HCT116 (cell line): ENCODE measurements at regions not wholly inside any gene's neighbourhood (a gene's known extent, or its start where the extent isn't known, plus 50 kb on each side); places are given as distances from the start of the nearest gene placed in this dataset.

ENCODE experiments used
- ATAC-seq: fragments of 200-7000 bp; cut with Tn5 transposase; 2 replicates; pipeline ENCODE4 v1.9.1; 2020; ENCODE audit warnings: mild to moderate bottlenecking, moderate library complexity
- BruUV-seq: library from RNA; stranded (reverse); fragments of 400-500 nt; replicated peaks from 2 replicates; lab custom pipeline; 2021; lab: Mats Ljungman, UMichigan
- CTCF ChIA-PET: fragments of 300-600 bp; sonication (Branson Sonifier 250); formaldehyde crosslinking; loops from one replicate; lab custom pipeline; 2021; ENCODE audit warnings: antibody characterized with exemption; lab: Charles Lee
- POLR2A ChIA-PET: fragments of 300-600, 350-600 bp; sonication (Branson Sonifier 250); formaldehyde crosslinking; loops from one replicate; lab custom pipeline; 2021; ENCODE audit warnings: antibody characterized with exemption; lab: Charles Lee
- RAD21 ChIA-PET, 2 experiments: fragments of 300-600 bp; sonication (Branson Sonifier 250); formaldehyde crosslinking; loops; one replicate each; lab custom pipeline; 2023; ENCODE audit warnings: low total read pairs in 2 of 2; ENCODE audit not compliant: uncharacterized antibody in 2 of 2, unreplicated experiment in 2 of 2, low non-redundant PET in 1 of 2; lab: Charles Lee
- DNase-seq: peaks from one replicate; pipeline ENCODE4 v3.0.0-alpha.2; 2010; ENCODE audit warnings: low read depth, low spot score
- H2AFZ ChIP-seq: fragments of 200-600 bp; shearing (Covaris generic), sonication (generic); 2 replicates; pipeline ENCODE4 v1.6.1; 2017; ENCODE audit warnings: low read depth, mixed run types, mixed read lengths, antibody characterized with exemption, low read length; ENCODE audit not compliant: poor library complexity, severe bottlenecking
- H3K27ac ChIP-seq: 2 replicates; pipeline ENCODE4 v1.5.1; 2012; ENCODE audit warnings: low read depth, low read length
- H3K27me3 ChIP-seq: fragments of 200-600 bp; sonication (generic); 2 replicates; pipeline ENCODE4 v1.6.1; 2016; ENCODE audit warnings: mixed run types, low read length, mixed read lengths; ENCODE audit not compliant: insufficient read depth
- H3K36me3 ChIP-seq, 2 experiments: fragments of 200-500 bp in 1 of 2; fragments of 200-600 bp in 1 of 2; sonication (Bioruptor generic) in 1 of 2; sonication (generic) in 1 of 2; 2 replicates each; pipeline versions ENCODE4 v1.5.1 to v1.6.1; 2014 to 2016; ENCODE audit warnings: low read length in 2 of 2, inconsistent platforms in 1 of 2, mixed read lengths in 1 of 2, mixed run types in 1 of 2; ENCODE audit not compliant: insufficient read depth in 2 of 2, control insufficient read depth in 1 of 2
- H3K4me1 ChIP-seq, 2 experiments: fragments of 200-600 bp in 1 of 2; sonication (generic) in 1 of 2; 2 replicates each; pipeline versions ENCODE4 v1.5.1 to v1.6.1; 2012 to 2017; ENCODE audit warnings: low read length in 2 of 2, inconsistent platforms in 1 of 2, mild to moderate bottlenecking in 1 of 2, mixed read lengths in 1 of 2, mixed run types in 1 of 2, moderate library complexity in 1 of 2; ENCODE audit not compliant: insufficient read depth in 2 of 2, control insufficient read depth in 1 of 2
- H3K4me2 ChIP-seq: fragments of 200-600 bp; sonication (generic); 2 replicates; pipeline ENCODE4 v1.6.1; 2017; ENCODE audit warnings: mixed run types, low read length, mixed read lengths
- H3K4me3 ChIP-seq, 2 experiments: fragments of 200-600 bp in 1 of 2; sonication (generic) in 1 of 2; replicated peaks in 1 of 2; 2 replicates each; pipeline ENCODE4 v1.5.1; 2011 to 2016; ENCODE audit warnings: low read length in 2 of 2, control low read depth in 1 of 2, low read depth in 1 of 2, mild to moderate bottlenecking in 1 of 2, mixed read lengths in 1 of 2, mixed run types in 1 of 2
- H3K79me2 ChIP-seq: fragments of 200-600 bp; sonication (generic); 2 replicates; pipeline ENCODE4 v1.6.1; 2017; ENCODE audit warnings: mild to moderate bottlenecking, mixed run types, low read length, moderate library complexity, mixed read lengths; ENCODE audit not compliant: insufficient read depth
- H3K9ac ChIP-seq: fragments of 200-600 bp; sonication (generic); 2 replicates; pipeline ENCODE4 v1.6.1; 2016; ENCODE audit warnings: low read length, mixed read lengths
- H3K9me2 ChIP-seq: fragments of 200-600 bp; sonication (generic), shearing (Covaris generic); 2 replicates; pipeline ENCODE4 v1.6.1; 2017; ENCODE audit warnings: mixed run types, mild to moderate bottlenecking, moderate library complexity; ENCODE audit not compliant: insufficient read depth
- H3K9me3 ChIP-seq, 2 experiments: fragments of 200-500 bp in 1 of 2; fragments of 200-600 bp in 1 of 2; sonication (Bioruptor generic) in 1 of 2; sonication (generic) in 1 of 2; 2 replicates each; pipeline ENCODE4 v1.6.1; 2014 to 2017; ENCODE audit warnings: low read length in 2 of 2, mixed read lengths in 2 of 2, inconsistent platforms in 1 of 2, low read depth in 1 of 2, mild to moderate bottlenecking in 1 of 2, mixed run types in 1 of 2, moderate library complexity in 1 of 2; ENCODE audit not compliant: control insufficient read depth in 1 of 2, insufficient read depth in 1 of 2
- H4K20me1 ChIP-seq: fragments of 200-600 bp; sonication (generic), shearing (Covaris generic); 2 replicates; pipeline ENCODE4 v1.6.1; 2017; ENCODE audit warnings: mixed run types, mild to moderate bottlenecking, moderate library complexity; ENCODE audit not compliant: insufficient read depth
- CBX3 ChIP-seq: IDR thresholded peaks from 2 replicates; pipeline ENCODE4 v1.6.1; 2012; ENCODE audit warnings: low read depth
- CEBPB ChIP-seq: IDR thresholded peaks from 2 replicates; pipeline ENCODE4 v1.6.1; 2012; ENCODE audit warnings: low read depth
- EGR1 ChIP-seq: IDR thresholded peaks from 2 replicates; pipeline ENCODE4 v1.6.1; 2012; ENCODE audit warnings: low read depth
- FOSL1 ChIP-seq: IDR thresholded peaks from 2 replicates; pipeline ENCODE4 v1.6.1; 2012; ENCODE audit warnings: low read depth
- JUND ChIP-seq: IDR thresholded peaks from 2 replicates; pipeline ENCODE4 v1.6.1; 2012
- POLR2A ChIP-seq: IDR thresholded peaks from 2 replicates; pipeline ENCODE4 v1.7.0; 2011; ENCODE audit warnings: borderline replicate concordance; ENCODE audit not compliant: insufficient read depth, insufficient read length; ENCODE audit errors: extremely low read depth
- RAD21 ChIP-seq: IDR thresholded peaks from 2 replicates; pipeline ENCODE4 v1.6.1; 2012; ENCODE audit warnings: low read depth, mild to moderate bottlenecking
- SP1 ChIP-seq: IDR thresholded peaks from 2 replicates; pipeline ENCODE4 v1.6.1; 2012; ENCODE audit warnings: low read depth
- SRF ChIP-seq: IDR thresholded peaks from 2 replicates; pipeline ENCODE4 v1.6.1; 2012; ENCODE audit warnings: low read depth
- TCF7L2 ChIP-seq: IDR thresholded peaks from 2 replicates; pipeline ENCODE4 v1.7.0; 2011; ENCODE audit warnings: borderline replicate concordance, inconsistent platforms; ENCODE audit not compliant: insufficient read depth, insufficient read length; ENCODE audit errors: extremely low read depth
- YY1 ChIP-seq: IDR thresholded peaks from 2 replicates; pipeline ENCODE4 v1.6.1; 2011; ENCODE audit warnings: low read length, low read depth, moderate library complexity, mild to moderate bottlenecking; ENCODE audit not compliant: insufficient replicate concordance; ENCODE audit errors: extremely low read depth
- ZFX ChIP-seq: fragments of 450-650 bp; IDR thresholded peaks from 2 replicates; pipeline ENCODE4 v1.6.1; 2017
- intact Hi-C: fragments of 100-400 bp; cut with micrococcal nuclease; formaldehyde crosslinking; loops from 2 replicates; pipeline ENCODE4 v1.10.0; 2022
- TF ChIP-seq, protein P1 (sequence below): IDR thresholded peaks from 2 replicates; pipeline ENCODE4 v1.6.1; 2012; ENCODE audit warnings: low read depth
- TF ChIP-seq, protein P2 (sequence below), 3 experiments: fragments of 200-600 bp in 1 of 3; sonication (generic) in 1 of 3; IDR thresholded peaks in 2 of 3; conservative IDR thresholded peaks in 1 of 3; 2 replicates each; pipeline ENCODE4 v1.5.1; 2012 to 2017; ENCODE audit warnings: low read depth in 2 of 3, low read length in 2 of 3, antibody characterized with exemption in 1 of 3, borderline replicate concordance in 1 of 3, control low read depth in 1 of 3, mild to moderate bottlenecking in 1 of 3, mixed read lengths in 1 of 3, mixed run types in 1 of 3, moderate library complexity in 1 of 3; ENCODE audit not compliant: insufficient read depth in 1 of 3
- TF ChIP-seq, protein P3 (sequence below): IDR thresholded peaks from 2 replicates; pipeline ENCODE4 v1.6.1; 2012
- TF ChIP-seq, protein P4 (sequence below): IDR thresholded peaks from 2 replicates; pipeline ENCODE4 v1.6.1; 2012

DNA sequence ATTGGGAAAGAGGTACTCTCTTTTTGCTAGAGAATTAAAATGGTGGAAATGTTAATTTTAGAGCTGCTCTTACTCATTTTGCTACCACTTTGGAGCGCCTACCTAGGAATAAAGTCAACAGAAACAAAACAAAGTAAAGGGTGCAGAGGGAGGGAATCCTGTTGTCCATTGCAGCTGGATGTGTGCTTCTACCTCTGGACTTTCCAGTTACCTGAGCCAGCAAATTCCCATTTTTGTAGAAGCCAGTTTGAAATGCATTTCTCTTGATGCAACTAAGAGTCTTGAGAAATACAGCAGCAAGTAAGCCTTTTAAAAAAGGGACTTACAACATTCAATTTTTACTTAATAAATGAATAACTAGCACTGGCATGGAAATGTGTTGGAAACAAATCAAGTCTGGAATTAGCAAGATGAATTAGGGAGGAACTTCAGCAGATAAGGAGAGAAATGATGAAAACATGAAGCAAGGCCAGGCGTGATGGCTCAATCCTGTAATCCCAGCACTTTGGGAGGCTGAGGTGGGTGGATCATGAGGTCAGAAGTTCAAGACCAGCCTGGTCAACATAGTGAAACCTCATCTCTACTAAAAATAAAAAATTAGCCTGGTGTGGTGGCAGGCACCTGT, 113.5 kb upstream of the CTTNBP2 start:
- H3K4me2 ChIP-seq: no peak overlapping the region
- DNase-seq (no peak), ATAC-seq (no peak)
- RAD21 ChIA-PET: no interaction called here
- no TSS peak for BruUV-seq
- H3K79me2 ChIP-seq: no peaks in the 10 kb centered on the region
- no peaks in the 10 kb centered on the region for H3K9me2 ChIP-seq
- no peaks in the 10 kb centered on the region for H3K36me3 ChIP-seq
- POLR2A ChIA-PET: no interaction called here
- intact Hi-C loops: no loop called here
- H2AFZ ChIP-seq: no peak overlapping the region
- CTCF ChIA-PET: no interaction called here
- no peaks in the 10 kb centered on the region for H3K4me1 ChIP-seq
- H4K20me1 ChIP-seq: no peaks in the 10 kb centered on the region
- H3K4me3 ChIP-seq: no peak overlapping the region
- no peak overlapping the region for H3K27ac ChIP-seq
- no peaks in the 10 kb centered on the region for H3K9me3 ChIP-seq
- TF ChIP-seq ZFX: no peak
- no peak for TF ChIP-seq RAD21
- TF ChIP-seq FOSL1: no peak
- no peak for TF ChIP-seq TCF7L2
- TF ChIP-seq, protein P1, sequence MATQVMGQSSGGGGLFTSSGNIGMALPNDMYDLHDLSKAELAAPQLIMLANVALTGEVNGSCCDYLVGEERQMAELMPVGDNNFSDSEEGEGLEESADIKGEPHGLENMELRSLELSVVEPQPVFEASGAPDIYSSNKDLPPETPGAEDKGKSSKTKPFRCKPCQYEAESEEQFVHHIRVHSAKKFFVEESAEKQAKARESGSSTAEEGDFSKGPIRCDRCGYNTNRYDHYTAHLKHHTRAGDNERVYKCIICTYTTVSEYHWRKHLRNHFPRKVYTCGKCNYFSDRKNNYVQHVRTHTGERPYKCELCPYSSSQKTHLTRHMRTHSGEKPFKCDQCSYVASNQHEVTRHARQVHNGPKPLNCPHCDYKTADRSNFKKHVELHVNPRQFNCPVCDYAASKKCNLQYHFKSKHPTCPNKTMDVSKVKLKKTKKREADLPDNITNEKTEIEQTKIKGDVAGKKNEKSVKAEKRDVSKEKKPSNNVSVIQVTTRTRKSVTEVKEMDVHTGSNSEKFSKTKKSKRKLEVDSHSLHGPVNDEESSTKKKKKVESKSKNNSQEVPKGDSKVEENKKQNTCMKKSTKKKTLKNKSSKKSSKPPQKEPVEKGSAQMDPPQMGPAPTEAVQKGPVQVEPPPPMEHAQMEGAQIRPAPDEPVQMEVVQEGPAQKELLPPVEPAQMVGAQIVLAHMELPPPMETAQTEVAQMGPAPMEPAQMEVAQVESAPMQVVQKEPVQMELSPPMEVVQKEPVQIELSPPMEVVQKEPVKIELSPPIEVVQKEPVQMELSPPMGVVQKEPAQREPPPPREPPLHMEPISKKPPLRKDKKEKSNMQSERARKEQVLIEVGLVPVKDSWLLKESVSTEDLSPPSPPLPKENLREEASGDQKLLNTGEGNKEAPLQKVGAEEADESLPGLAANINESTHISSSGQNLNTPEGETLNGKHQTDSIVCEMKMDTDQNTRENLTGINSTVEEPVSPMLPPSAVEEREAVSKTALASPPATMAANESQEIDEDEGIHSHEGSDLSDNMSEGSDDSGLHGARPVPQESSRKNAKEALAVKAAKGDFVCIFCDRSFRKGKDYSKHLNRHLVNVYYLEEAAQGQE: no peak
- TF ChIP-seq YY1: no peak
- TF ChIP-seq, protein P2, sequence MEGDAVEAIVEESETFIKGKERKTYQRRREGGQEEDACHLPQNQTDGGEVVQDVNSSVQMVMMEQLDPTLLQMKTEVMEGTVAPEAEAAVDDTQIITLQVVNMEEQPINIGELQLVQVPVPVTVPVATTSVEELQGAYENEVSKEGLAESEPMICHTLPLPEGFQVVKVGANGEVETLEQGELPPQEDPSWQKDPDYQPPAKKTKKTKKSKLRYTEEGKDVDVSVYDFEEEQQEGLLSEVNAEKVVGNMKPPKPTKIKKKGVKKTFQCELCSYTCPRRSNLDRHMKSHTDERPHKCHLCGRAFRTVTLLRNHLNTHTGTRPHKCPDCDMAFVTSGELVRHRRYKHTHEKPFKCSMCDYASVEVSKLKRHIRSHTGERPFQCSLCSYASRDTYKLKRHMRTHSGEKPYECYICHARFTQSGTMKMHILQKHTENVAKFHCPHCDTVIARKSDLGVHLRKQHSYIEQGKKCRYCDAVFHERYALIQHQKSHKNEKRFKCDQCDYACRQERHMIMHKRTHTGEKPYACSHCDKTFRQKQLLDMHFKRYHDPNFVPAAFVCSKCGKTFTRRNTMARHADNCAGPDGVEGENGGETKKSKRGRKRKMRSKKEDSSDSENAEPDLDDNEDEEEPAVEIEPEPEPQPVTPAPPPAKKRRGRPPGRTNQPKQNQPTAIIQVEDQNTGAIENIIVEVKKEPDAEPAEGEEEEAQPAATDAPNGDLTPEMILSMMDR (IDR thresholded peaks at IDR 0.05 in 2 of 3, conservative IDR thresholded peaks at IDR 0.05 in 1 of 3; ENCODE audit: borderline replicate concordance in 1 of 3, insufficient read depth in 1 of 3, low read depth in 2 of 3, low read length in 2 of 3): no peak
- TF ChIP-seq SP1: no peak
- no peak for TF ChIP-seq POLR2A
- TF ChIP-seq, protein P3, sequence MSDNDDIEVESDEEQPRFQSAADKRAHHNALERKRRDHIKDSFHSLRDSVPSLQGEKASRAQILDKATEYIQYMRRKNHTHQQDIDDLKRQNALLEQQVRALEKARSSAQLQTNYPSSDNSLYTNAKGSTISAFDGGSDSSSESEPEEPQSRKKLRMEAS: no peak
- TF ChIP-seq JUND: no peak
- TF ChIP-seq CBX3: no peak
- TF ChIP-seq, protein P4, sequence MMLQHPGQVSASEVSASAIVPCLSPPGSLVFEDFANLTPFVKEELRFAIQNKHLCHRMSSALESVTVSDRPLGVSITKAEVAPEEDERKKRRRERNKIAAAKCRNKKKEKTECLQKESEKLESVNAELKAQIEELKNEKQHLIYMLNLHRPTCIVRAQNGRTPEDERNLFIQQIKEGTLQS: no peak
- no peak for TF ChIP-seq EGR1
- no peak for TF ChIP-seq CEBPB
- no peak for TF ChIP-seq SRF
- H3K9ac ChIP-seq: no peak overlapping the region
- H3K27me3 ChIP-seq: no peaks in the 10 kb centered on the region
